Smooth muscle cell (in vitro differentiated cells): ENCODE measurements at regions not wholly inside any gene's neighbourhood (a gene's known extent, or its start where the extent isn't known, plus 50 kb on each side); places are given as distances from the start of the nearest gene placed in this dataset.

Experiments used
- DNase-seq: peaks from one replicate; lab custom pipeline; 2025; ENCODE audit not compliant: unreplicated experiment; lab: John Stamatoyannopoulos, UW
- H2AFZ ChIP-seq: fragments of 200-600 bp; sonication (generic); 2 replicates; pipeline ENCODE4 v1.6.0; 2016; ENCODE audit warnings: antibody characterized with exemption, low read depth, mild to moderate bottlenecking
- H3F3A ChIP-seq: fragments of 200-600 bp; sonication (generic); 2 replicates; pipeline ENCODE4 v1.6.0; 2017; ENCODE audit warnings: antibody characterized with exemption, low read depth
- H3K27ac ChIP-seq: fragments of 200-600 bp; sonication (generic); 2 replicates; pipeline ENCODE4 v1.5.1; 2016; ENCODE audit warnings: low read depth, mild to moderate bottlenecking
- H3K27me3 ChIP-seq: fragments of 200-600 bp; sonication (generic); 2 replicates; pipeline ENCODE4 v1.6.1; 2016; ENCODE audit warnings: low read depth, mild to moderate bottlenecking
- H3K36me3 ChIP-seq: fragments of 200-600 bp; sonication (generic); 2 replicates; pipeline ENCODE4 v1.5.1; 2016; ENCODE audit warnings: low read depth
- H3K4me1 ChIP-seq: fragments of 200-600 bp; sonication (generic); 2 replicates; pipeline ENCODE4 v1.5.1; 2016; ENCODE audit warnings: low read depth
- H3K4me2 ChIP-seq: fragments of 200-600 bp; sonication (generic); 2 replicates; pipeline ENCODE4 v1.6.0; 2016; ENCODE audit warnings: mild to moderate bottlenecking
- H3K4me3 ChIP-seq: fragments of 200-600 bp; sonication (generic); 2 replicates; pipeline ENCODE4 v1.5.1; 2016; ENCODE audit warnings: mild to moderate bottlenecking
- H3K79me2 ChIP-seq: fragments of 200-600 bp; sonication (generic); 2 replicates; pipeline ENCODE4 v1.6.0; 2016; ENCODE audit warnings: low read depth, mild to moderate bottlenecking
- H3K9ac ChIP-seq: fragments of 200-600 bp; sonication (generic); 2 replicates; pipeline ENCODE4 v1.6.0; 2016; ENCODE audit warnings: low read depth
- H3K9me3 ChIP-seq: fragments of 200-600 bp; sonication (generic); replicated peaks from 2 replicates; pipeline ENCODE4 v1.5.1; 2016; ENCODE audit warnings: low read depth
- H4K20me1 ChIP-seq: fragments of 200-600 bp; sonication (generic); 2 replicates; pipeline ENCODE4 v1.6.0; 2016; ENCODE audit warnings: low read depth
- WGBS: methylation state at CpG from one replicate; pipeline ENCODE4 v1.1.7; 2016; ENCODE audit warnings: low lambda C conversion rate; 5-methylcytosine and 5-hydroxymethylcytosine counted together
- TF ChIP-seq, protein P1 (sequence below): fragments of 200-600 bp; sonication (generic); IDR thresholded peaks from 2 replicates; pipeline ENCODE4 v1.5.1; 2017; ENCODE audit warnings: borderline replicate concordance, mild to moderate bottlenecking, antibody characterized with exemption; ENCODE audit not compliant: insufficient read depth, poor library complexity, severe bottlenecking

DNA sequence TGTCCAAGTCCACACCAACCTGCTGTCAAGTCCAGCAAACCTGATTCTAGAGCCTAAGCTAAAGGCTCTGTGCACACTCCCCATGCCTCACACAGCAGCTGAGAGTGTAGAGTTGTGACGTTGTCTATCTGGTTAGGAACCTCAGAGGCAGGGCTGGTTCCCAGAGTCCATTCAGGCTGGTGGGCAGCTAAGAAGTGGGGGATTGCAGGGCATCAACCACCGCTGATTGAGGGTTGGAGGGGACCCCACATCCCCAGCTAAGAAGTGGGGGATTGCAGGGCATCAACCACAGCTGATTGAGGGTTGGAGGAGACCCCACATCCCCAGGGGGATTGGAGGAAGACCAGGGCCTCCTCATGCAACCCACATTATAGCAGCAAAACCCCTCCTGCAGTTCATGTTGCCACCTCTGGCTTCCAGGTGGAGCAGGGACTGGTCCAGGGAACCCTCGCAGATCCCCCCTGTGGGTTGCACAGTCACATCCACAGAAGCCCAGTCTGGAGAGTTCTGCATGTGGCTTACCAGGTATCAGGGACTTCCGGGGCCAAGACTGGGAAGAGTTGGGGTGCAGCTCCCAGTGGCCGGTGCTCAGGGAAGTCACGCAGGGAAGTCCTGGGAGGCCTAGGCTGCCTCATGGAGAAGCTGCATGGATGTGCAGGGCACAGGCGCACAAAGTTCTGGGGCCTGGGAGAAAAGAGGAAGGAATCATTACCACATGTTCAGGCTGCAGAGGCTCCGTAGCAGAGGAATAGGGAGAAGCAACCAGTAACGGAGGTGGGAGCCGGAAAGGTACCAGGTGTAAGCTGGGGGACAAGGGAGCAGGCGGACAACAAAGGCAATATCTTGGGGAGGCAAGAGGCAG lies 71.4 kb upstream of the PCSK6 start:
- WGBS, result 94% methylated on average over 11 of the region's 11 CpGs
- no peaks in the 10 kb centered on the region for H3K9me3 ChIP-seq
- no peaks in the 10 kb centered on the region for H4K20me1 ChIP-seq
- no peaks in the 10 kb centered on the region for H3F3A ChIP-seq
- H3K27me3 ChIP-seq, result no peaks in the 10 kb centered on the region
- DNase-seq, result no peak
- no peak overlapping the region for H3K4me2 ChIP-seq
- no peak overlapping the region for H3K9ac ChIP-seq
- no peaks in the 10 kb centered on the region for H3K4me1 ChIP-seq
- TF ChIP-seq, protein P1, sequence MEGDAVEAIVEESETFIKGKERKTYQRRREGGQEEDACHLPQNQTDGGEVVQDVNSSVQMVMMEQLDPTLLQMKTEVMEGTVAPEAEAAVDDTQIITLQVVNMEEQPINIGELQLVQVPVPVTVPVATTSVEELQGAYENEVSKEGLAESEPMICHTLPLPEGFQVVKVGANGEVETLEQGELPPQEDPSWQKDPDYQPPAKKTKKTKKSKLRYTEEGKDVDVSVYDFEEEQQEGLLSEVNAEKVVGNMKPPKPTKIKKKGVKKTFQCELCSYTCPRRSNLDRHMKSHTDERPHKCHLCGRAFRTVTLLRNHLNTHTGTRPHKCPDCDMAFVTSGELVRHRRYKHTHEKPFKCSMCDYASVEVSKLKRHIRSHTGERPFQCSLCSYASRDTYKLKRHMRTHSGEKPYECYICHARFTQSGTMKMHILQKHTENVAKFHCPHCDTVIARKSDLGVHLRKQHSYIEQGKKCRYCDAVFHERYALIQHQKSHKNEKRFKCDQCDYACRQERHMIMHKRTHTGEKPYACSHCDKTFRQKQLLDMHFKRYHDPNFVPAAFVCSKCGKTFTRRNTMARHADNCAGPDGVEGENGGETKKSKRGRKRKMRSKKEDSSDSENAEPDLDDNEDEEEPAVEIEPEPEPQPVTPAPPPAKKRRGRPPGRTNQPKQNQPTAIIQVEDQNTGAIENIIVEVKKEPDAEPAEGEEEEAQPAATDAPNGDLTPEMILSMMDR, result no peak
- H2AFZ ChIP-seq, result no peak overlapping the region
- no peak overlapping the region for H3K4me3 ChIP-seq
- H3K36me3 ChIP-seq, result no peaks in the 10 kb centered on the region
- H3K79me2 ChIP-seq, result no peaks in the 10 kb centered on the region
- no peak overlapping the region for H3K27ac ChIP-seq

DNA sequence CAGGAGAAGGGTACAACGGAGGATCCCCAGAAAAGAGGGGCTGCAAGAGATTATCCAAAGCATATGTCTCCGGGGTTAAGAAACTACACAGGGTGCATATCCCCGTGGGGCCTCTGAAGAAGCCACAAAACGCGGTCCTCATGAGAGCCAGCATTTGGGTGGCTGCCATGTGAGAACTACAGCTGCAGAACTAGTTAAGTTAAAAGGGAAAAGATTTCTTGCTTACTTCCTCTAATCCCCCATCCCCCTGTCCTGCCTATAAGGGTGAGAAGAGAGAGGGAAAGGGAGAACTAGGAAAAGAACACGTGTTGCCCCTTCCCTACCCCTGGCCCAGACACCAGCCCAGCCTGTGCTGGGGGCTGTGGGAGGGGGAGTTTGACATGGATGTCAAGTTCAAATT lies 70.4 kb upstream of the PCSK6 start:
- Histone ChIP-seq H3K27me3 (no peaks in the 10 kb centered on the region), H3K9me3 (no peaks in the 10 kb centered on the region), H4K20me1 (no peaks in the 10 kb centered on the region), H3K36me3 (no peaks in the 10 kb centered on the region), H3F3A (no peaks in the 10 kb centered on the region), H3K79me2 (no peaks in the 10 kb centered on the region), H3K4me1 (no peaks in the 10 kb centered on the region), H2AFZ (no peak overlapping the region), H3K27ac (no peak overlapping the region), H3K9ac (no peak overlapping the region), H3K4me3 (no peak overlapping the region), H3K4me2 (no peak overlapping the region)
- DNase-seq, result no peak
- WGBS, result 85% methylated on average over 6 of the region's 6 CpGs
- TF ChIP-seq, protein P1, result no peak

DNA sequence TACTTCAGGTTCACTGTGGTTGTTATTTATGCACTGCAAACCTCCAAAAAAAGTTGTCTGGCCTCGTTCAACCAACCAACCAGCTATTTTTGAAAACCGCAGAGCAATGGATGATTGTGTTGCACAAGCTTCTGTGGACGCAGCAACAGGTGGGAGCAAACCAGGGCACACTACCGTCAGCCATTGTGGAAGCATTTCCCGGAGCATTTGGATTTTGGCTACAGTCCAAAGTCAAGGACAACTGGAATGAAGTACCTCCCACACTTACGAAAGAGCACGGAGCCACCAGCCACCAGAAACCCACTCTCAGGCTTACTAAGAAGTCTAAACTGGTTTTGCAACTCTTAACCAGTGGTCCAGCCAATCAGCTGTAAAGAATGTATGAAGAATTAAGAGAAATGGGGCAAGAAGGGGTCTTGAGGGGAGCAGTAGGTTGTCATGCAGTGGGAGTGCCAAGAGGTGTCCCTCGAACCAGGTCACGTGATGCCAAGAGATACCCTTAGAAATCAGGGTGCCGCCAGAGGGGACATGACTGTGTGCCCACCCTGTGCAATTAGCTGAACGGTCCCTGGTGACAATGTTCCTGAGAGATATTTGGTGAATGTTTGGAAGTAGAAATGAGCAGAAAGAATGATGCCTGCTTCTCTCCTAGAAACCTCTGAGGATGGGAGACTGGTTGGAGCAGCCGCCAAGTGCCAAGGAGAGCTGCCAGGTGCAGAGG lies 68.9 kb upstream of the PCSK6 start:
- WGBS, result 79% methylated on average over 12 of the region's 12 CpGs
- no peak for DNase-seq
- H3K4me3 ChIP-seq, result no peak overlapping the region

More for the DNA sequence above, 68.9 kb upstream of the PCSK6 start:
- no peaks in the 10 kb centered on the region for H3K9me3 ChIP-seq
- H3K27ac ChIP-seq, result no peak overlapping the region
- no peaks in the 10 kb centered on the region for H3K27me3 ChIP-seq
- no peaks in the 10 kb centered on the region for H4K20me1 ChIP-seq
- TF ChIP-seq, protein P1, result no peak
- no peaks in the 10 kb centered on the region for H3F3A ChIP-seq
- H3K79me2 ChIP-seq, result no peaks in the 10 kb centered on the region
- no peaks in the 10 kb centered on the region for H3K36me3 ChIP-seq
- H2AFZ ChIP-seq, result no peak overlapping the region
- no peak overlapping the region for H3K4me2 ChIP-seq
- H3K4me1 ChIP-seq, result no peaks in the 10 kb centered on the region
- H3K9ac ChIP-seq, result no peak overlapping the region
